ENCODE measurements at regions not wholly inside any gene's neighbourhood (a gene's known extent, or its start where the extent isn't known, plus 50 kb on each side); places are given as distances from the start of the nearest gene placed in this dataset.

- H3K9me3 Mint-ChIP-seq (ENCODE audit: unreplicated experiment): peaks cover 4% of the 10 kb centered on the region
- TF ChIP-seq EZH2 (IDR thresholded peaks at IDR 0.05; ENCODE audit: insufficient read depth, low read length) (no peak), CTCF (IDR thresholded peaks at IDR 0.05; ENCODE audit: insufficient read depth, low read depth, low read length) (no peak)
- Histone ChIP-seq H3K9me3 (ENCODE audit: insufficient read depth, low read depth, low read length) (no peaks in the 10 kb centered on the region), H3K4me2 (ENCODE audit: low read length) (no peak overlapping the region), H3K4me3 (ENCODE audit: insufficient read depth, low read depth, low read length) (no peak overlapping the region), H3K9ac (ENCODE audit: low read length) (no peak overlapping the region), H3K79me2 (ENCODE audit: insufficient read depth, low read length) (no peaks in the 10 kb centered on the region), H3K27ac (ENCODE audit: low read depth, low read length) (no peak overlapping the region), H3K4me1 (ENCODE audit: insufficient read depth, low read length) (no peaks in the 10 kb centered on the region), H4K20me1 (ENCODE audit: insufficient read depth, low read length) (no peaks in the 10 kb centered on the region), H2AFZ (ENCODE audit: low read depth, low read length) (no peak overlapping the region), H3K27me3 (ENCODE audit: insufficient read depth, low read length) (no peaks in the 10 kb centered on the region), H3K36me3 (ENCODE audit: insufficient read depth, low read length) (no peaks in the 10 kb centered on the region)
- no peaks in the 10 kb centered on the region for H3K27me3 Mint-ChIP-seq (ENCODE audit: low read depth, unreplicated experiment)
- no peak for DNase-seq (ENCODE audit: low read depth)
- no peak for FAIRE-seq
- H3K27ac Mint-ChIP-seq (ENCODE audit: unreplicated experiment): no peak overlapping the region
- H3K36me3 Mint-ChIP-seq (ENCODE audit: low read depth, unreplicated experiment): no peaks in the 10 kb centered on the region
- no peaks in the 10 kb centered on the region for H3K4me1 Mint-ChIP-seq (ENCODE audit: low read depth, unreplicated experiment)
- no peak overlapping the region for H3K4me3 Mint-ChIP-seq (ENCODE audit: unreplicated experiment)
Measured at GRCh38 chr5:21058289-21058688, 1070.3 kb upstream of the CDH18 start.

GRCh38 chr5:21051945-21052344 is 1063.9 kb upstream of the CDH18 start:
- no peaks in the 10 kb centered on the region for H3K79me2 ChIP-seq (ENCODE audit: insufficient read depth, low read length)
- H2AFZ ChIP-seq (ENCODE audit: low read depth, low read length): no peak overlapping the region
- no peak overlapping the region for H3K4me3 ChIP-seq (ENCODE audit: insufficient read depth, low read depth, low read length)
- no peak for DNase-seq (ENCODE audit: low read depth)
- no peaks in the 10 kb centered on the region for H3K36me3 ChIP-seq (ENCODE audit: insufficient read depth, low read length)
- no peak overlapping the region for H3K27ac Mint-ChIP-seq (ENCODE audit: unreplicated experiment)
- no peaks in the 10 kb centered on the region for H3K4me1 ChIP-seq (ENCODE audit: insufficient read depth, low read length)
- H3K4me2 ChIP-seq (ENCODE audit: low read length): no peak overlapping the region
- H3K27me3 Mint-ChIP-seq (ENCODE audit: low read depth, unreplicated experiment): no peaks in the 10 kb centered on the region
- H3K9me3 ChIP-seq (ENCODE audit: insufficient read depth, low read depth, low read length): no peaks in the 10 kb centered on the region
- H3K9me3 Mint-ChIP-seq (ENCODE audit: unreplicated experiment): no peaks in the 10 kb centered on the region
- no peak for TF ChIP-seq CTCF (IDR thresholded peaks at IDR 0.05; ENCODE audit: insufficient read depth, low read depth, low read length)
- TF ChIP-seq EZH2 (IDR thresholded peaks at IDR 0.05; ENCODE audit: insufficient read depth, low read length): no peak
- H3K9ac ChIP-seq (ENCODE audit: low read length): no peak overlapping the region
- H3K27me3 ChIP-seq (ENCODE audit: insufficient read depth, low read length): no peaks in the 10 kb centered on the region
- no peak overlapping the region for H3K27ac ChIP-seq (ENCODE audit: low read depth, low read length)
- no peak overlapping the region for H3K4me3 Mint-ChIP-seq (ENCODE audit: unreplicated experiment)
- FAIRE-seq: no peak
- no peaks in the 10 kb centered on the region for H4K20me1 ChIP-seq (ENCODE audit: insufficient read depth, low read length)
- H3K36me3 Mint-ChIP-seq (ENCODE audit: low read depth, unreplicated experiment): no peaks in the 10 kb centered on the region
- no peaks in the 10 kb centered on the region for H3K4me1 Mint-ChIP-seq (ENCODE audit: low read depth, unreplicated experiment)

DNA sequence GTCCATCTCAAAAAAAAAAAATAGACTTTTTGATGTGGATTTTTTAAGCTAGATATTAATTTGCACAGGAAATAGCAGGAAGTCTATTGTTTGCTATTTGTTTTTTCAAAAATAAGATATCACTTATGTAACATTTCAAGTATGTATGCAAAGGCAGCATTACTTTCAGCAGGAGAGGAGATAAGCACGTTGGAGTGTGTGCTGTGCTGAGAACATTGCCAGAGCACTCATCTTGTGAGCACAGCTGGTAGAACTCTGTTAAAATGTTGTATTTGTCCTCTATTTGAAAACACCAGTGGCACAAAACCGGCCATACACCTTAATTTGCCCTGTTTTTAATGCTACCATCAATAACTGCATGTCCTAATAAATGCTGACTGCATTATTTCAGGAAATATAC is 1061.9 kb upstream of the CDH18 start:
- Mint-ChIP-seq H3K4me3 (ENCODE audit: unreplicated experiment) (no peak overlapping the region), H3K27me3 (ENCODE audit: low read depth, unreplicated experiment) (no peaks in the 10 kb centered on the region), H3K9me3 (ENCODE audit: unreplicated experiment) (no peaks in the 10 kb centered on the region), H3K36me3 (ENCODE audit: low read depth, unreplicated experiment) (no peaks in the 10 kb centered on the region), H3K27ac (ENCODE audit: unreplicated experiment) (no peak overlapping the region), H3K4me1 (ENCODE audit: low read depth, unreplicated experiment) (no peaks in the 10 kb centered on the region)
- H3K9me3 ChIP-seq (ENCODE audit: insufficient read depth, low read depth, low read length): no peaks in the 10 kb centered on the region
- no peak for FAIRE-seq
- no peak overlapping the region for H2AFZ ChIP-seq (ENCODE audit: low read depth, low read length)
- no peak overlapping the region for H3K4me3 ChIP-seq (ENCODE audit: insufficient read depth, low read depth, low read length)
- H3K27me3 ChIP-seq (ENCODE audit: insufficient read depth, low read length): no peaks in the 10 kb centered on the region
- no peaks in the 10 kb centered on the region for H4K20me1 ChIP-seq (ENCODE audit: insufficient read depth, low read length)
- H3K9ac ChIP-seq (ENCODE audit: low read length): no peak overlapping the region
- H3K4me1 ChIP-seq (ENCODE audit: insufficient read depth, low read length): no peaks in the 10 kb centered on the region
- no peaks in the 10 kb centered on the region for H3K79me2 ChIP-seq (ENCODE audit: insufficient read depth, low read length)
- no peaks in the 10 kb centered on the region for H3K36me3 ChIP-seq (ENCODE audit: insufficient read depth, low read length)
- no peak for TF ChIP-seq CTCF (IDR thresholded peaks at IDR 0.05; ENCODE audit: insufficient read depth, low read depth, low read length)
- no peak for TF ChIP-seq EZH2 (IDR thresholded peaks at IDR 0.05; ENCODE audit: insufficient read depth, low read length)
- no peak overlapping the region for H3K4me2 ChIP-seq (ENCODE audit: low read length)
- H3K27ac ChIP-seq (ENCODE audit: low read depth, low read length): no peak overlapping the region
- DNase-seq (ENCODE audit: low read depth): no peak
